Limb (tissue), 2 donors: ENCODE measurements at regions not wholly inside any gene's neighbourhood (a gene's known extent, or its start where the extent isn't known, plus 50 kb on each side); places are given as distances from the start of the nearest gene placed in this dataset.

ENCODE experiments used
- DNase-seq, 2 donors: peaks; one replicate each; pipeline ENCODE4 v3.0.0-alpha.2; 2016; ENCODE audit errors: extremely low spot score in 2 of 2

DNA sequence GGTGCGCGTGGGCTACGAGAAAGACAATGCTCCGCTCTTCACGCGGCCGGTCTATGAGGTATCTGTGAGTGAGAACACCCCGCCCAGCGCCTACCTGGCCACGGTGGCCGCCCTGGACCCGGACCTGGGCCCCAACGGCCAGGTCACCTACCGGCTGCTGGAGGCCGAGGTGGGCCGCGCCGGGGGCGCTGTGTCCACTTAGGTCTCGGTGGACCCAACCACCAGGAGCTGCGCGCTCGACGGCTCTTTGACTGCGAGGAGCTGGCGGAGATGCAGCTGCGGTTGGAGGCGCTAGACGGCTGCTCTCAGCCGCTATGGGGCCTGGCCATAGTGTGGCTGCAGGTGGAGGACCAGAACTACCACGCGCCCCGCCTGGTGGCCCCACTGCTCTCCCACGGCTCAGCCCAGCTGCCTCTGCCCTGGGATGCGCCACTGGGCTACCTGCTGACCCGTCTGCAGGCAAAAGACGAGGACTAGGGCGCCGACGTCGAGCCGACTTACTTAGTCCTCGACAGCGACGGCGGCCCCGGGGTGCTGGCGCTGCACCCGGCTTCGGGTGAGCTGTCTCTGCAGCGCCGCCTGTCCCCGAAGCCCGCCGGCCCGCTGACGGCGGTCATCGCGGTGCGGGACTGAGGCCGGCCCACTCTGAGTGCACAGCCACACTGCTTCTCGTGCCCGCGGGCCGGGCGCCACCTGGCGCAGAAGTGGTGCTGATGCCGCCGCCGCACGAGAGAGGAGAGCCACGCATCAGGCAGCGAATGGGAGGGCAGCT is 173.0 kb downstream of the OLFM4 start:
- peak; percentile 20 to 75 for DNase-seq

DNA sequence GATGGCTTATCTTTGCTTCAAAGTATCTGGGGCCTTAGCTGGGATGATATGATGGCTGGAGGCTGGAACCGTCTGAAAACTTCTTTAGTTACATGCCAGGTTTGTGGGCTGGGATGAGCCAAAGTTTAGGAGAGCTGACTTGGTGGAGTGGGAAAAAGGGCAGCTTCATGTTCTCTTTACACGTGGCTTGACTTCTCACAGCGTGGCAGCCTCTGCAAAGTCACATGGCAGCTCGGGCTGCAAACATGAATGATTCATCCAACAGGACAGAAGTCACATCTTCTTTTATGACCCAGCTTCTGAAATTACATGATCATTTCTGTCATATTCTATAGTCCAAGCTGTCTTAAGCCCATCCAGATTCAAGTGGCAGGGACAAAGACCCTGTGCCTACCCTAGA is 176.0 kb downstream of the OLFM4 start:
- DNase-seq = no peak

DNA sequence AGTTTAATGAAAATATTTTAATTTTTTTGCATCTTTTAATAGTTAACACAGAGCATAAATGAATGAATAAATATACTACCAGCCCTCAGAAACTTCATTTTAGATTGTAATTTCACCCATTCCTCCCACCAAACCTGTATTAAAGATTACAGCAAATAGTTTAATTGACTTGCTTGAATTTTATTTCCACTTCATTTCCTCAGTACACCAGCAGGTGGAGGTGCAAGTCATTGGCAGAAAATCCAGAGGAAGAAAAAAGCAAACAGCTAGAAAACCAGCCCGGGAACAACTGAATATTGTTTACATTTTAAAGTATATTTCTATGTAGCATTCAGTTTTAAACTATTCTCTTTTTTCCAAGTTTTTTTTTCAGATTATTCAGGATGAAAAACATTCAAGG is 177.8 kb downstream of the OLFM4 start:
- DNase-seq = no peak

DNA sequence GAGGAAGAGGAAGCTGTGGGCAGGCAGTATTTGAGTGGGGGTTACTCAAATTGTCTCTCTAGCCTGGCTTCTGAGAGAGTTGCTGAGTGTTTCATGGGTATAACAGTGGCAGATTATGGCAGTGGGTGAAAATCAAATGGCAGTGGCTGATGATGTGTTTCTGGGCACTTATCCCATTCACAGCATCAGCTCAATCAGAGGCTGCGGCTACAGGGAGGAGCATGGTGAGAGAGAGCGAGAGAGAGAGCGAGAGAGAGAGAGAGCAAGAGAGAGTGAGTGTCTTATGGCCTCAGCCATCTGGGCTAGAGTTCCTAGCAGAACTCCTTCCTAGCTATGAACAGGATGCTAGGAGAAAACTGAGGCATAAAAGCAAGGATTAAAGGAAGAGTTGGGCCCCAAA is 178.9 kb downstream of the OLFM4 start:
- DNase-seq = no peak

DNA sequence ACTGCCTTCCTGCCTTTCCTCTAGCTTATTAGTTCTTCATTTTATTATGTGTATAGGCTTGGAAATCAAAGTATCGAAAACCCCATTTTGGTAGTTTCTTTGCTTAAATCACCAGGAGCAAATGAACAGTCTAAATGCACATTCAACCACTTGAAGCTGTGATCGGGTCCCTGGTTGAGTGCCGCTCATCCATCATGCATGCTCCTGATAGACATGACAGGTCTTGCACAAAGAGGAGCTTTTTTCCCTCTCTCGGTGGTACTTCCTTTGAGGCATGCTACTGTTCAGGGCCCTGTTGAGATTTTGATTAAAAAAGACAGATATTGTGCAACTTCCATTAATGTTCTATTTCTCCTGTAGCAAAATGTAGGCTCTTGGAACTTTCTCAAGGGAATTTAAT is 185.8 kb downstream of the OLFM4 start:
- DNase-seq = no peak

DNA sequence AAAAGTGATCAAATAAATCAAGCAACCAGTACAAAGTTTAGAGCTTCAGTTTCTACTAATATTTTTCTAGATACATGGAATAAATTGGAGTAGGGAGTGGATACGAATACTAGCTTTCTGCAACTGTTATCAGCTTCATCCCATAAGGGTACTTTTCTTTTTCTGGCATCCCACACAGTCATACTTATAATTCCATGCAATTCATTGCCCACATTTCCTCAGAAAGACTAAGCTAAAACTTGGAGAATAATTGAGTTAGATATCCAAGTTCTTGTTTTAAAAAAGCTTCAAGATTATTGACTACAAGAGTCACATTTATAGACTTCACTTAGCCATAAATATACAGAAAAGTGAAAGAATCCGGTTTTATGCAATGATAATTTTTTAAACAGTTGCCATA is 186.9 kb downstream of the OLFM4 start:
- no peak for DNase-seq

DNA sequence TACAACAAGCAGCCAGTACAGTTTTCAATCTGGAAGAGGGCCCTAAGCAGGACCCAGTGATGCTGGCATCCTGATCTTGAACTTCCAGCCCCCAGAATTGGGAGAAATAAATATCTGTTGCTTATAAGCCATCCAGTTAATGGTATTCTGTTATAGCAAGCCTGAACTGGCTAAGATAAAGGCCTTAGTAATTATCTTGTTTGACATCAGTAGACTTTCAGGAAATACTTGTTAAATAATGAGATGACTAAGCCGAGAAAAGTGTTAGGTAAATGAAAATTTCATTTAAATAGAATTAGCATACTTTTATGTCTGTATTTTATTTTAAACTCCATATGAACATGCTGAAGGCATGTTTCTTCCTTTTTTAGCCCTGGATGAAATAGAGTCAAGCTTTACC is 188.2 kb downstream of the OLFM4 start:
- DNase-seq = no peak

DNA sequence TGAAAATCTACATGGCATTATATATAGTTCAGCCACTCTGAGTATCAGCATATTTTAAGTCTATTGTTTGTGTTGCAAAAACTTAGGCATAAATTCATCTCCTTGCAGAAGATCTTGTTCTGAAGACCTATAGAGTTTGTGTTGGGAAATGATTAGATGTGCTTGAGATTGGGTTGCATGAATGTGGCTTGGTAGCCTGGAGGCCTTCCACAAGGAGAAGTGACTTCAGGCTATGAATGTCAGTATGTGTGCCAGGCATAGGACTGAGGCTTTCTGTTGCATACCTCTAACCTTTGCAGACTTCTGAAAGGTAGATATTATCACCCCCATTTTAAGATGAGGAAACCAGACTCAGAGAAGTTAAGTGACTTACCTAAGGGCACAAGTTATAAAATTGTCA is 188.6 kb downstream of the OLFM4 start:
- DNase-seq = no peak

DNA sequence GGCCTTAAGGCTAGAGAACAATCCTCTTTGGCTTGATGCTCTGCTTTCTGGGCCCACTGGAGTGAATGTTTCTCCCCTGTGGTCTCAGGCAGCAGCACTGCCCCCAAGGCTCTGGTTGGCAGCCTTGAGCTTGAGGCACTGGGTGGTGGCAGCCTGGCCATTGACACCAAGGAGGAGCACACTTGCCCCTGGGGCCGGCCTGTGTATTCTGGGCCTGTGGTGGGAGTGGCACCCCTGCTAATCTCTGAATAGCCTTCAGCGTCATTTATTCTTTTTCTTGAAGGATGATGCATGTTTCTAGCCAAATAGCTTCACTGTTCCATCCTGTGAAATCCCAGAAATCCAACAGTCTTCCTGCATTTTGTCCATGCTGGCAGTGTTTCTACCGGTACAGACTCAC is 191.4 kb downstream of the OLFM4 start:
- DNase-seq = no peak

DNA sequence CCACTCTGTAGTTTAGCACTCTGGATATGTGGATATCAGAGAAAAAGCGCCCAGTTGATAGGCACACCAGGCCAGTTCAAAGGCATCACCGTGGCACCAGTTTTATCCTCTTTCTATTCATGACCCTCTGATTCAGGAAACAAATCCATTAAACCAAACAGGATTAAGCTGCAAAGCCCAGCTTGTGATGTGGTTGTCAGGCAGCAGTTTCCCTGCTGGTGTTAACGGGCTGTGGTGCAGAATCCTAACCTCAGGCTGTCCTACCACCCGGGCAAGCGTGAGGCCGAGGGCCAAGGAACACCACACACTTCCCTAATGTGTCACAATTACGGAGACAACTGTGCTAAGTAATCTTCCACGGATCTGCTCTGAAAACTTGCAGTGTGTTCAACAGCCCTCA is 209.1 kb downstream of the OLFM4 start:
- no peak for DNase-seq

DNA sequence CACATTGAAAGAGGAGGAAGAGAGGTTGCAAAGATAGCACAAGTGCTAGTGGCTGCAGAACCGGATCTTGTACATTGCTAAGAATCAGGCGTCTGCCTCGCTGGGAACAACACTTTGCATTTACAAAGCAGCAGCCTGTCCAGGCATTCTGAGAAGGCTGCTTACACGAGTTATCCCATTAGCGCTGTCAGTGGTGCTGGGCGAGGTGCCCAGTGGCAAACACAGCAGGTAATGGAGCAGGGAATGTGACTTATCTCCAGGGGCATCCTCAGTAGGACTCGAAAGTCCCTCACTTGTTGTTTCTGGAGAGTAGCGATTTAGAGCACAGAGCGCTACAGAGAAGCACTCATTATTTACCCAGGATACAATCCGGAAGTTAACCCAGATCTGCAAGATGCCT is 209.6 kb downstream of the OLFM4 start:
- DNase-seq = no peak

DNA sequence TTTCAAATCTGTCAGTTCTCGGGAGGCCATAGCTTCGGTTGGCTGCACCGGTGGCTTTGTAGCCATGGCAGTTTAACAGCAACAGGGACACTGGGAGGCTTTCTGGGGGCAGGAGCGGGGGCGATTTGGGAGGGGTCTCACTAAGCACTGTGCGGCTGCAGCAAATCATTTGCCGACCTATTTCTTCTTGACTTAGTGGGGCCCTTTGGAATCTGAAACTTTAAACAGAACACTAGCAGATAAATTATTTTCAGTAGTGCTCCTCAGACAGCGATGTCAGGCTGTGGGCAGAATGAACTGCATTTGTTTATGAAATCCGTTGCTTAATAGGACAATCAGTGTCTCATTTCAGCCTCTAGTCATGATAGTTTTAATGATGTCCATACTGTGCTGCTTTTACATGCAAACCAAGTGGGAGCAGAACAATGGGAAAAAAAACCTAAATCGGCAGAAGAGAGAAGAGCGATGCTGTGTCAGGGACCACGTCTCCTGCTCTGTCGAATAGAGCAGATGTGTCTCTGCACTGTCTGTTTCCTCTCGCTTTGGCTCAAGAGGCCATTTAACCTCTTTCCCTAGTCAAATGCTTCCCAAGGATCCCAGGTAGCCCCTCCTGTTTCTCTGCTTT is 211.9 kb downstream of the OLFM4 start:
- no peak for DNase-seq

DNA sequence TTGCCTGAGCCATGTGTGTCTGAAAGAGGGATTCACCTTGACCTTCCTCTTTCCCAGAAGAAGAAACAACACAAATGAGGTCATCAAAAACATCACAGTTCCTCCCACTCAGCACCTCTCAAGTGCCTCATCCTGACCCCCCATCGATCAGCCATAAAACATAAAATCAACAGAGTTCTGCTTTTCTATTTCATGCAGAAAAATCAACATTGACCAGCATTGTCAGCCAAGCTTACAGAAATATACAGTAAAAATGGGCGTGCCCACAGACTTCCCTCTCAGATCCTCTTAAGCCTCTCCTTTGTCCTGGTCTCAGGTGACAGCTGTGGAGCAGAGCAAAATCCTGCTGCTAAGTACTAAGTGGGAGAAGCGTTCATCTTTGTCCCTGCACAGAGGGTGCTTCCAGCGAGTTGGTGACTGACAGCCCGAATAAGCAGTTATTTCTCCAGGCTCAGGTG is 213.3 kb downstream of the OLFM4 start:
- DNase-seq = no peak

DNA sequence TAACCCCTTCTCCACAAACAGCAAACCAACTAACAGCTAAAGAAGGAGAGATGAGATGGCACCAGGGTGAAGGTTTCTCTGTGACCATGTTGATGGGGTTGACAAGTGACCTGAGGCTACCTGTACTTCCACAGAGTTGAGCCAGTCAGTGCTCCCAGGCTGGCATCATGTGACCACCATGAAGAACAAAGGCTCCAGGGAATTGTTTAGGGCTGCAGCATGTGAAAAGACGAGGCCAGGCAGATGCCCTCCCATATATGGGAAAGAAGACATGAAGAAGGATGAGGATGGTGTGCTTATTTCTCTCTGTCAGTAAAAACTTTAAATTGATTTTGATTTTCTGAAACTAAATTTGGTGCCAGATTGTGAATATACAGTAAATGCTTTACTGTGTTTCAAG is 220.6 kb downstream of the OLFM4 start:
- no peak for DNase-seq

DNA sequence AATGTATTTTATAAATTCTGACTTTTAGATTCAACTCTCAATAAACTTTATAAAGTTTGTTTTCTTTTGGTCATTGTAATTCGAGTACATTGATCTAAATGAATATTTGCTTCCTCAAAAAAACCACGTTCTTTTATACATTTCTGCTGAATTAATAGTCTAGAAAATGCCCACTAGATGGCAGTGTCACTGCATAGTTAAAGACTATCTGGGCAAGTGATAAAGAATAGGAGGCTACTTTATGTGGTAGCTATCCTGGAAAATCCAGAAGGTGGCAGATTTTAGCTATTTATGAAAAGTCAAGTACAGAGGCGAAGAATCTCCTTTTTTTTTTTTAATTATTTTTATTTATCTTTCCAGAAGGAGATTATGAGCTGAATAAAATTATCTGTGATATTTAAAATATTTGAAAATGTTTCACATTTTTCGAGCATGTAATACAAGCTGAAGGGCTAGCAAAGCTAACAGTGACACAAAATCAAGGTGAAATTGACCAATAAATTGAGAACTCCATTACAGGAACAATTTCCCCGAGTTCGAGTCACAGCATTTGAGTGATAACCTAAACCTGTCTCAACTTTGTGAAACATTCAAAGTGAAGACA is 221.8 kb downstream of the OLFM4 start:
- DNase-seq = peak in 1 of 2 donors; percentile 88

DNA sequence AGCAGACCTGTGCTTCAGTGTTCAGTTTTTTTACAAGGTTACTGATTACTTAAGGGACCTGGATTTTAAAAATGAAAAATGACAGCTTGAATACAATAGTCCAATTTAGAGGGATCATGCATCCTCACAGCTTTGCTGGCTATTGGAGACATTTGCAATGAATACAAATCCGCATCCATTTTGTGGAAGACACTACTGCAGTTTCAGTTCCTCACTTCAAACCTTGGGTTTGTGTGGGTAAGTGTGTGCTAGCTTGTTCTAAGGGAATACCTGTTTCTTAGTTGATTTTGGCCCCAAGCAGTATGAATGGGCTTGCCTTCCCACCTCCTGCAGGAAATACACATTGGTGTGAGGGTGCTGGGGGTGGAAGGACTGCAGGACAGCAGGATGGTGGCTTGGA is 222.4 kb downstream of the OLFM4 start:
- no peak for DNase-seq

DNA sequence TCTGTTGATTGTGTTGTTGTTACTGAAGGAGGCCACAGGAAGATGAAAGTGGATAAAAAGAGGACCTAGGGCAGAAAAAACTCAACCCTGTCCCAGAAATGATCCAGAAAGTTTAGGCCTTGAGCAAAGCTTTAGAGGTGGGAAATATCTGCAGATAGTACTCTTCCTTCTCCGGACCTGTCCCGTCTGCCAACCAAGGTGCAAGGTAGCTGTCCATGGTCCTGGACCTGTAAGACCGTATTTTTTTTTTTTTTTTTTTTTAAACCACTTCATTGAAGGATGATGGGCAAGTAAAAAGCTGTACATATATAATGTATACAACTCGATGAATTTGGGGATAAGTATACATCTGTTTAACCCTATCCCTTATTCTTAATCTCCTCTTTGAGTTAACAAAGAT is 225.9 kb downstream of the OLFM4 start:
- peak in 1 of 2 donors; percentile 15 for DNase-seq

DNA sequence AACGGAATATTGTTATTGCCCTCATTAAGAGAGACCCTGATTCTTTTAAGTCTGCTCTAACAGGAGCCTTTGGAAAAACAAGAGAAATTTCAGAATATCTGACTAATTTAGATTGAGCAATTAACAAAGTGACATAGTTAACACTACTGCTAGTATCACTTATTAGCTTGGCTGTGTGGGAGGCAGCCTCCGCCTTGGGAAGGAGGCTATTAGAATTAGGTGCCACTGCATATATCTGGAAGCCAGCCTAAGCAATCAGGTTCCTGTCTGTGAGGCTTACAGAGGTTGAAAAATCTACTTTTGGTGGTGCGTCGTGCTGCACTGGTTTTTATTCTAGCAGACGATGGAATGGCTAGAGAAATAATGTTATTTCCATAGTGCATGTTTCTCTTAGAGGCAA is 227.2 kb downstream of the OLFM4 start:
- no peak for DNase-seq

DNA sequence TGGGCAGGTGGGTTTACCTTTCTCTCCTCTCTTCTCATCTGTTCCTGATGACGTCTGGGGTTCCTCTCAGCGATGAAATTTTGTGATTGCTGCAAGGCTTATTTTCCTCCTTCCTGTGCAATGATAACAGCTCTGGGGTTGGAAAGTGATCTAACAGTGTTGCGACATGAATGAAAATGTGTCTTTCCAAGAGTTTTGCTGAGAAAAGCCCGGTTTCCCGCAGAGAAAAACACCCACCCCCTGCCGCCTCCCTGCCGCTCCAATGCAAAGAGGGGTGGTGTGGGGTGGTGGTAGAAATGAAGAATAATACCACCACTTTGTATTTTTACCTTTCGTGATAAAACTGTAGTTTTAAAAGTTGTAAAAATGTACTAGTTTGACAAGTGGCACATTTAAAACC is 232.0 kb downstream of the OLFM4 start:
- DNase-seq = no peak

DNA sequence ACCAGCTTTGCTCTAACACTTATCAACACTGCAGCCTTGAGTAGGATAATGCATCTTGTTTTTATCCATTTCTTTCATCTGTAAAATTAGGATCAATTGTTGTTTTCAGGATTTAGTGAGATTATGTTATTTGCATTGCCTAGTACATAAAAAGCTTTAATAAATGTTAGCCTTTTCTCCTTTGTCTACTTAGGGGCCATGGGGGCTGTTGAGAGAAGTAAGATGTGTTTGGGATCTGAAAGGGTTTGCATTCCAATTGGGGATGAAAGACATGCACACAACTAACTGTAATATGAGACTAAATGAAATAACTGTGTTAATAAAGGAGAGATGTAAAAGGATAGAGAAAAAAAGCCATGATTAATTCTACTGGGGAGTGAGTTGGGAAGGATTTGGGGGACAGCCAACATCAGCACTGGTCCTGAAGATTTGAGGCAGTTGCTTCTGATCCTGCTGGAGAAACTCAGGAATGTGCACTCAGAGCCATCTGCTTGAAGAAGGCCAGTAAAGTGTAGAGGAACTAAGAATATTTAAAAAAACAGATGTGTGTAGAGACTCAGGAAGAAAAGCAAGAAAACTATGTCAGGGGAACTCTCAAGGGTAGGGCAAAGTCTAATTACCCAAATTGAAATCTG is 236.3 kb downstream of the OLFM4 start:
- peak in 1 of 2 donors; percentile 31 for DNase-seq

DNA sequence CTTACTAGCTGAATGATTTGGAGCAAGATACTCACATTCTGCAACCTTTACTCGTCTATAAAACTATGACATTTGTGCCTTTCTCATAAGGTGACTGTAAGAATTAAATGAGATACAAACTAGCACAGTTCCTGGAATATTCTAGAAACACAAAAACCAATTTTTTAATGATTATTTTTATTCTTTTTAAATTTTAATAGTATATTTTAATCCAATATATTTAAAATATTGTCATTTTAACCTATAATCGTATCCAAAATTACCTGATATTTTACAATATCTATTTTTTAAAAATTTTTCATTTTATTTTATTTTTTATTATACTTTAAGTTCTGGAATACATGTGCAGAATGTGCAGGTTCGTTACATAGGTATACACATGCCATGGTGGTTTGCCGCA is 238.1 kb downstream of the OLFM4 start:
- no peak for DNase-seq

DNA sequence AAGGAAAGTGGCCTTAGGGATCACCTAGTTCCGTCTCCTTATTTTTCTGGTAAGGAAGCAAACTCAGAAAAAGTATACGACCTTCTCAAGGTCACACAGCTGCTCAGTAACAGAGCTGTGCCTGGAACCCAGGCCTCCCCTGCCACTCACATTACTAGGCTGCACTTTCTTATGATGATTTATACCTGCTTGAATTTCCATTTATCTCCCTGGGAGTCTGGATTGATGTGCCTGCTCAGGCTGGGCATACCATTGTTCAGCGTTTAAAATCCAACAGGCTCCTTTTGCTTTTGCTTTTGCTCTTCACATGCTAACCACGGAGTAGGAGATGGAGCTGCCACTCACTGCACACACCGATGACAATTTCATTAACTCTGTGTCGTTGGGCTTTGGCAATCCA is 241.0 kb downstream of the OLFM4 start:
- no peak for DNase-seq
